ENCODE measurements at regions not wholly inside any gene's neighbourhood (a gene's known extent, or its start where the extent isn't known, plus 50 kb on each side); places are given as distances from the start of the nearest gene placed in this dataset.

DNA sequence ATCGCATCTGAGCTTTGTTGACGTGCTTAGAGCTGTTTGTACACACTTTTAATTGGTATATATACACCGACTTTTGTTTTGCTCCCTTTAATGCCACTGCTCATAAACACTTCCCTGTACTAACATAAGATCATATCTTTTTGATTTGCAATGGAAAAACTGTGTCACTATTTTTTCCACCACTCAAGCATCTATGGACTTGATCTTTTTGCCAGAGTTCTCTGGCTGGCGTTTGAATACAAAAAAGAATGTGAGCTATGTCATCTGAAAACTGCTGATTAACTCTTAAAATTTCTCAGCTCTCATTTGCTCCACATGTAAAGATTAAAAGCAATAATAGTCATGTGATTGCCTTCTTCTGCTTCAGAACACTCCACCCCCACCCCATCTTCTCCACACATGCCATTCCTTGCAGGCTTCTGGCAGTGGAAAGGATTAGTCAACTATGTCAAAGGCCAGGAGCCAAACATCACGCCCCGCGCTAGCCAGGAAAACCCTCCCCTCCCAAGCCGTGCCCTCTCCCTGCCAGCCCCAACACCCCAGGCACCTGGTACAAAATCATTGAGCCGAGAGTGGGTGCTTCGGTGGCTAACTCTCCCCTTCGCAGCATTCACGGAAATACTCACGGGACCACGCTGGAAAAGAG, 123.4 kb upstream of the MEF2A start:
- intact Hi-C loops (cut with DNase I): no loop called here
- H3K27me3 ChIP-seq (ENCODE audit: control insufficient read depth, insufficient read depth, low read length): no peaks in the 10 kb centered on the region
- no peaks in the 10 kb centered on the region for H3K9me3 ChIP-seq (ENCODE audit: control insufficient read depth in 2 of 3, insufficient read depth in 1 of 3, low read length in 3 of 3)
- H3K4me1 ChIP-seq (ENCODE audit: control insufficient read depth in 2 of 3, insufficient read depth in 2 of 3, low read depth in 1 of 3, low read length in 3 of 3): peaks cover 3 to 39% (median 33%) of the 10 kb centered on the region in 3 donors
- H3K4me3 ChIP-seq (ENCODE audit: low read length in 3 of 3): peak overlapping the region in 2 of 3 donors; percentile 20 to 33
- peak overlapping the region in 1 of 3 donors; percentile 62 for H3K9ac ChIP-seq (ENCODE audit: low read length in 3 of 3)
- peak in 4 of 5 donors; percentile 67 to 94 (median 82) for DNase-seq
- H3K27ac ChIP-seq (ENCODE audit: low read depth in 2 of 2, low read length in 2 of 2): peak overlapping the region; percentile 92 to 93
- no peak for FAIRE-seq
- no peak for TF ChIP-seq CTCF (IDR thresholded peaks at IDR 0.05; ENCODE audit: borderline replicate concordance, extremely low read depth, insufficient read depth)
- no peaks in the 10 kb centered on the region for H3K36me3 ChIP-seq (ENCODE audit: control insufficient read depth in 2 of 3, insufficient read depth in 3 of 3, low read length in 3 of 3)

GRCh38 chr15:99443056-99443756, 122.6 kb upstream of the MEF2A start:
- peak overlapping the region in 2 of 3 donors; percentile 20 to 33 for H3K4me3 ChIP-seq (ENCODE audit: low read length in 3 of 3)
- FAIRE-seq (no peak), DNase-seq (peak in 2 of 5 donors; percentile 6 to 67)
- H3K27me3 ChIP-seq (ENCODE audit: control insufficient read depth, insufficient read depth, low read length): no peaks in the 10 kb centered on the region
- H3K4me1 ChIP-seq (ENCODE audit: control insufficient read depth in 2 of 3, insufficient read depth in 2 of 3, low read depth in 1 of 3, low read length in 3 of 3): peaks cover 3 to 31% (median 26%) of the 10 kb centered on the region in 3 donors
- intact Hi-C loops (cut with DNase I): no loop called here
- no peaks in the 10 kb centered on the region for H3K9me3 ChIP-seq (ENCODE audit: control insufficient read depth in 2 of 3, insufficient read depth in 1 of 3, low read length in 3 of 3)
- H3K36me3 ChIP-seq (ENCODE audit: control insufficient read depth in 2 of 3, insufficient read depth in 3 of 3, low read length in 3 of 3): no peaks in the 10 kb centered on the region
- H3K9ac ChIP-seq (ENCODE audit: low read length in 3 of 3): peak overlapping the region in 1 of 3 donors; percentile 62
- TF ChIP-seq CTCF (IDR thresholded peaks at IDR 0.05; ENCODE audit: borderline replicate concordance, extremely low read depth, insufficient read depth): no peak
- H3K27ac ChIP-seq (ENCODE audit: low read depth in 2 of 2, low read length in 2 of 2): peak overlapping the region; percentile 92 to 93

DNA sequence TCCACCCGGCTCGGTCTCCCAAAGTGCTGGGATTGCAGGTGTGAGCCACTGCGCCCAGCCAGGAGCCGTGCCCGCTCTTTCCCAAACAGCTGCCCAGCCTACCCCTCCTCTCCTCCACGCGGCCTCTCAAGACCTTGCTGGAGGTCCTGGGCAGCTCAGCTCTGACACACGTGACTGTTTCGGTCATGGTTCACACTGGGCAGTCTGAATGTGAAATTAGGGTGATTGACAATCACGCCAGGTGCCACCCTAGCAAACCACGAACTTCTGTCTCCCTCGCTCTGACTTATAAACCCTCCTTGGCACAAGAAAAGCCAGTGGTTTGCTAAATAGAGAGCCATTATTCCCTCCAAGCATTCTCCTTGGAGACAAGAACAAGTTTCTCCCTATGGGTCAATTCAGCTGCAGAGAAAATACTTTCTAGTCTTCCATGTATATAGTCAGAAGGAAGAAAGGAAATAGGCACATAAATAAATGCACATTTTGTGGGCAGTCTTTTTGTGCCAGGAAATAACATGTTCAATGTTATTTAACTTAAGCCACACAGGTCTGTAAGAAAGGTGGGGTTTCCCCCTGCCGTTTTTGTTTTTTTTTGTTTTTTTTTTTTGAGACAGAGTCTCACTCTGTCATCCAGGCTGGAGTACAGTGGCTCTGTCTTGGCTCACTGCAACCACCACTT, 121.9 kb upstream of the MEF2A start:
- no peak overlapping the region for H3K4me3 ChIP-seq (ENCODE audit: low read length in 3 of 3)
- peak overlapping the region; percentile 92 to 93 for H3K27ac ChIP-seq (ENCODE audit: low read depth in 2 of 2, low read length in 2 of 2)
- no peak for FAIRE-seq
- intact Hi-C loops (cut with DNase I): no loop called here
- H3K9ac ChIP-seq (ENCODE audit: low read length in 3 of 3): peak overlapping the region in 1 of 3 donors; percentile 44
- DNase-seq: no peak
- H3K9me3 ChIP-seq (ENCODE audit: control insufficient read depth in 2 of 3, insufficient read depth in 1 of 3, low read length in 3 of 3): no peaks in the 10 kb centered on the region
- H3K4me1 ChIP-seq (ENCODE audit: control insufficient read depth in 2 of 3, insufficient read depth in 2 of 3, low read depth in 1 of 3, low read length in 3 of 3): peaks cover 3 to 25% (median 24%) of the 10 kb centered on the region in 3 donors
- H3K27me3 ChIP-seq (ENCODE audit: control insufficient read depth, insufficient read depth, low read length): no peaks in the 10 kb centered on the region
- TF ChIP-seq CTCF (IDR thresholded peaks at IDR 0.05; ENCODE audit: borderline replicate concordance, extremely low read depth, insufficient read depth): no peak
- H3K36me3 ChIP-seq (ENCODE audit: control insufficient read depth in 2 of 3, insufficient read depth in 3 of 3, low read length in 3 of 3): no peaks in the 10 kb centered on the region
